ENCODE measurements at regions not wholly inside any gene's neighbourhood (a gene's known extent, or its start where the extent isn't known, plus 50 kb on each side); places are given as distances from the start of the nearest gene placed in this dataset.

DNA sequence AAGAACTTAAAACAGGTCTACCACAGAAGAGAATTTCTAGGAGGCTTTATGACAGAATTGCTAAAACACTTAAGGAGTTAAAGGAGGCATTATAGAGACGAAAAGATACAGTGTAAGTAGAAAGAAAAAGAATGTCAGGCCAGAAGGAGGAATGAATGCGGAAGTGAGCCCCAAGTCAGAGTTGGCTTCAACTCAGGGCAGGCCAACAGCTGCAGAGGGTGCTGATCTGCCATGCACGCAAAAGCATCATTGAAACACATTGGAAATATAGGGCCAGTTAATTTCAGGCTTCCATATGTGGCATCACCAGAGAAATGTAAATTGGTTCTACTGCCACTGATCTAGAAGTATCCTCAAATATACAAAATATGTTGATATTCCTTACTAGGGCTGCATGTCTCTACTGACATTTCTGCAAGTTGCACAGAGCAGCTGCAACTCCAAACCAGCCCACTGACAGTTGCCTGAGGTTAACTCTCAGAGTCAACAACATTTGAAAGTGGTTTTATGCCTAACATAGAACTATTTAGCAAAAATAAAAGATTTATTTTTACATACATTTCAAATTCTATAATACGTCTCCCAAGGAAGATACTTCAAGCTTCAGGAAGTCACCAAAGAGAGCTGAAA, 324.1 kb downstream of the C11orf87 start:
- DNase-seq, result no peak

DNA sequence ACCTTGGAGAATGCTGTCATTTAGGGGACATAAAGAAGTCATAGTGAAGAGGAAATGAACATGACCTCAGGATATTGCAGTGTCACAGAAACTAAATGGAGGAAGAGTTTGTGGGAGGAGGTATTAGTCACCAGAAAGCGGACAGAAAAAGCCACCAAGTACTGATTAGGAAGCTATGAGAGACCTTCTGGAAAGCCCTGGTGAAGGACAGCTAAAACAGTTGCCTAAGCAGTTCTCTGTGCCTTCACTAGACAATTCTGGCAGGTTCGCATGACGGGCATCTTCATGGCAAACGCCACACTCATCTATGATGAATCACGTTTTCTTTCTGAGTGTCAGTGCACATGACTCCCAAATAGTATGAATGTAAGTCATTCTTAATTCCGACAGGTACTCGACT, 325.8 kb downstream of the C11orf87 start:
- no peak for DNase-seq

DNA sequence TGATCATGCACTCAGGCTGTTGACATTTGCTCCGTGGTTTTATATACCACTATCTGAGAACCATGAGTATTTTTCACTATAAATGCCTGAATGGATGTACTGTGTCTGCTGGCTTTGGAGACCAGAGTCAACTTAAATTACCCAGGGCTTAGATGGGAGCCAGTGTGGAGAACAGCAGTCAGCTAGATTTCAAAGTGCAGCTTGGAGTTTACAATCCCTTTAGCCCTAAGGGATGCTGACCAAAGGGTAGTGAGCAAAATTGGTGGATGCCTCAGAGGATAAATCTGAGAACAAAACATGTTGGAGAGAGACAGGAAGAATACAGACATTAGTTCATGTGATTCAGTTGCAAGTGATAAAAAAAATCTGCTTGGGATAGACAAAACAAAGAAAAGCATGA, 327.5 kb downstream of the C11orf87 start:
- DNase-seq, result no peak

DNA sequence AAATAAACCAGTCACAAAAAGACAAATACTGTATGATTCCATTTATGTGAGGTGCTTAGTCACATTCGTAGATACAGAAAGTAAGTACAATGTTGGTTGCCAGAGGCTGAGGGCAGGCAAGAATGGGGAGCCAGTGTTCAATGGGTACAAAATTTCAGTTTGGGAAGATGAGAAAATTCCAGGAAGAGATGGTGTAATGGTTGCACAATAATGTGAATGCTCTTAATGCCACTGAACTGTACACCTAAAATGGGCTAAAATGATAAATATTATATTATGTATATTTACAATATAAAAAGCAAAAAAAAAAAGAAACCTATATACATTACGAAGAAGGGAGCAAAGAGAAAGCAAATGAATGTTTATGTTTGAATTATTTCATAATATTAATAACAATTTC, 329.0 kb downstream of the C11orf87 start:
- DNase-seq, result no peak

DNA sequence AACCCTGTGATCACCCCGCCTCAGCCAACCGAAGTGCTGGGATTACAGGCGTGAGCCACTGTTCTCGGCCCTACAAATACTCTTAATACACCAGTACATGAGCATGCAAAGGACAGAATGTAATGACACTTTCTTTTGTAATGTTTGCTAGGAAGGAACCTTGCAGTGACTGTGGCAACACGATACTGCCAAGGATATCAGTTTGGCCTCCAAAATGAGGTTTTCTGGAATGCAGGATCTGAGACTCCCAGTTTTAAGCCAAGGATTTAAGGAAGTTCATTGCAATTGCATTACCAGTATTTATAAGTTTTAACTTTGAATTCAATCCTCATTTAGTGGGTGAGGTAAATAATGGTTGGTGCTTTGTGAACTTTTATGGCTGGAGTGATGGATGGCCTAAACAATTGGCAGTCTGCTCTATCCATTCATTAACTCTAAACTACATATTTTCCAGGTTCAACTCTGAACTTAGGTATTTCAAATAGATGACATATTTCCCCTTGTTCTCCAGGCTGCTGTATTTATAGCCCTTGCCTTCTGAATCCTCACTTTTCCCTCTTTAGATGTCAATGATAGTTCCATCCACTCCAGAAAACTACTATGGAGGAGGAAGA, 330.3 kb downstream of the C11orf87 start:
- DNase-seq, result no peak

DNA sequence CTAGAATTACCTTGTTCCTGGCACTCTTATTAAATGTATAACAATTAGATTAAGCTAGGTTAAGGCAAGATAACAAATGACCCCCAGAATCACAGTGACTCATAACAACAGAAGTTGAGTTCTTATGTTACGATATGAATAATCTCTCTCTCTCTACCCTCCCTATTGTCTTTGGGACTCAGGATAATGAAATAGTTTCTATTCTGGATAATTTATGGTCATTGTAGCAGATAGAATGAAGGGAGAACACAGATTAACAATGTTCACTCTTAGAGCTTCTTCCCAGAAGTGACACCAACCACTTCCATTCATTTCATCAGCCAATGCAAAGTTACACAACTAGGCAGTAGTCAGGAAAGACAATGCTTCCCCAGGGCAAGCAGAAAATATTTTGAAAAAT, 334.5 kb downstream of the C11orf87 start:
- no peak for DNase-seq

DNA sequence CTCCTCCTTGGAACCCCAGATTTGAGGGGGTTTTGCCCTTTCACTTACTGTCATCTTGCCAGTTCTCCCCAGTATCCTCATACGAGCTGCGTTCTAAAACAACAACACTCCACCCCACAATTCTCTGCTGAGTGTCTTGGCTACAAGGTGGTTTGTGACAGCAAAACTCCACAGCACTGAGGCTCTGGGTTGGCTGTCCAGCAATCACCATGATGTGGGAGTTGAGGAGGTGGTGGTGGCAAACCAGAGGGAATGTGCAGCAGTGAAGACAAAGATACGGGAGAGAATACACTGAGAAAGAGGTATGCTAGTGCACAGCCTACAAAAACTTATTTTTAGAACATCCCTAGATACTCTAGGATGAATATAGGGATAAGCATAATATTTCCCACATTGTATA, 335.0 kb downstream of the C11orf87 start:
- peak in 2 of 56 donors; percentile 6 to 17 for DNase-seq

DNA sequence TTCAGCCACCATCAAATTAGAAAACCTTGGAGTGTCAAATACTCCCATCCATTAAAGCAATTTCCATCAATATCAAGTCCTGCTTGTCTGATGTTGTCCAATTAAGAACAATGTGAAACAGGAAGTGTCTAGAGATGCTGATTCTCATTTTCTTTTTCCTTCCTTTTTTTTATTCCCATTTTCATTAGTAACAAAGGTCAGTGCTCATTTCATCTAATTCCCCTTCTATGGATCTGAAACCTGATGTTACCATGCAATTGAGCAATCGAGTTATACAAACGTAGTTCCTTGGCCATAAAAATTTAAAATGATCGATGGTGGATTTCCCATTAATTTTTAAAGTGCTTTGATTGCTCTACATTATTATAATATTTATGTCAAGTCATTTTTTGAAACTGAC, 330.6 kb upstream of the ZC3H12C start:
- DNase-seq, result no peak

DNA sequence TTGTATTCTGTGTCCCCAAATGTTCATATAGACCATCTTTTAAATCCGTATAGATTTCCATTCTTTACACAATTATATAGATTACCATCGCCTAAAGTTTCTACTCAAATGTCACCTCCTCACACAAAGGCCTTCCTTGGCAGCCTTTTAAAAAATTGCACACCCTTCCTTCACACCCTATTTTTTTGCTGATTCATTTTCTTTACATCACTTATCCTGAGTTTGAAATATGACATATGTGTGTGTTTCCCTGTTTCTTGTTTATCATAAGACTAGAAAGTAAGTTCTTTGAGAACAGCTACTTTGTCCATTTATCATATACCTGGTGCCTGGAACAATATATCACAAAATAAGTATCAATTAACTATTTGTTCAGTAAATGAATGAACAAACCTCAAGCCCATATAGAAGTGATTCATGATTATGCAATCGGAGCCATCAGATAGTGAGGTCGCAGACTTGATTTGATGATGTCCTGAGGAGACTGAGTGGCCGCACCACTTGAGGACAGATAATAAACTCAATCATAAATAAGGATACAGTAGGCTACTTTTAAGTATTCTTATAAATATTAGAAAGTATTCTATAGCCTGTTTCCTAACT, 327.4 kb upstream of the ZC3H12C start:
- no peak for DNase-seq

DNA sequence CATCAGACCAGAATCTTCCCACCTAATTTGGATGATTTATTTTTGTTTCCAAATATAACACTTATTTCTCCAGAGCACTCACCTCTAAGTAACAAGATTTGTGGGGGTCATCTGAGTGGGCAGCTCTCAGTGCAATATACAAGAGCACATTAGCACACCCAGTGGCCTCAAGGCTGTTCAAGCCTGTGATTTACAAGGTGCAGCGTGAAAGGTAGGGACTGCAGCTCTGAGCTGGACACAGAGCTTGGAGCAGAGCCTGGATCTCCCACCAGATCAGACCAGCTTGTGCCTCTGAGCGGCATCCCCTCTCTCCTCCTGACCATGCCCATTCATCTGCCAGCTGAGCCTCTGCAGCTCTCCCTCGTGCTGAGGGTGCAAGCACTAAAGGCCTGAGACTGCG, 323.3 kb upstream of the ZC3H12C start:
- DNase-seq, result no peak

DNA sequence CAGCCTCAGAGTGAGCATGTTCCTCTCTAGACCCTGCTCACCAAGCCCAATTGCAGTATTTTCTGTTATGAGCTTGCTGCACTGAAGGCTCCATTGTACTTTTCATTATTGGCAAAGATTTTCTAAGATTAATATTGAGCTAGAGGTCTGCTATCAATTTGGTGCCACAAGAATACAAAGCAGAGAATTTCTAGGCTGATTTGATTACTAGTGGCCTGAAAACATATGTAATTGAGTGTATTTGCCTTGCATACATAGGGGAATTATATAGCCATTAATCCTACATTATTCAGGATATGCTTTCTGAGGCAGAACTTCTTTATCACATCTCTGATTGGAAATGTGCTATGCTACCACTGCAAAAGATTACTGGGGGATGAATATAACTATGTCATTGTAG, 322.9 kb upstream of the ZC3H12C start:
- DNase-seq, result no peak

DNA sequence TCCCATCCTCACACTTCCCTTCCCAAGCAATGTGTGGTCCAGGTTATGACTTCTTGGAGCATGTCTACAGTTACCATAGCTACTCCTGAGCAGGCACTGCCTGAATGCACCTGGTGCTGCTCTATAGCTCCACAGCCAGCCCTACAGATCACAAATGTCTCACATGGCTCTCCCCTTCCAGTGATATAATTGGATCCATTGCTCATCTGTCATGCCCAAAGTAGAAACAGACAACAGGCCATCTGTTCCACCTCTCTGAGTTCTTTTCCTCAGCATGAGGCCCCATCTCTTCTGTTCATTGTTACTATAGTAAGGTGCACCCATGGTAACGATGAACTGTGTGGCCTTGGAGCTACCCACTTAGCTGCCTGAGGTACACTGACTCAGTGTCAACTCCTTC, 320.3 kb upstream of the ZC3H12C start:
- peak in 12 of 56 donors; percentile 7 to 27 (median 18) for DNase-seq

DNA sequence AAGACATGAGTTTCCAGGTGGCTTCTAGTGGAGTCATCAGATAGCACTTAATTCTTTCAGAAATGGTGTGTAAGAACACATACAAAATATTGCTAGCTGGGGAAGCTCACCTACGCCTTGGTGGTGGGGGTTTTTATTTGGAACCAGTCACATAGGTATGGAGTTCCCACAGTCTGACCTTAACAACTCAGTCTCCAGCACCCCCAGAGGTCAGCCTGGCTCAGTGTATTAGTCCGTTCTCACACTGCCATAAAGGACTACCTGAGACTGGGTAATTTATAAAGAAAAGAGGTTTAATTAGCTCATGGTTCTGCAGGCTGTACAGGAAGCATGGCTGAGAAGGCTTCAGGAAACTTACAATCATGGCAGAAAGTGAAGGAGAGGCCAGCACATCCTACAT, 317.5 kb upstream of the ZC3H12C start:
- no peak for DNase-seq

DNA sequence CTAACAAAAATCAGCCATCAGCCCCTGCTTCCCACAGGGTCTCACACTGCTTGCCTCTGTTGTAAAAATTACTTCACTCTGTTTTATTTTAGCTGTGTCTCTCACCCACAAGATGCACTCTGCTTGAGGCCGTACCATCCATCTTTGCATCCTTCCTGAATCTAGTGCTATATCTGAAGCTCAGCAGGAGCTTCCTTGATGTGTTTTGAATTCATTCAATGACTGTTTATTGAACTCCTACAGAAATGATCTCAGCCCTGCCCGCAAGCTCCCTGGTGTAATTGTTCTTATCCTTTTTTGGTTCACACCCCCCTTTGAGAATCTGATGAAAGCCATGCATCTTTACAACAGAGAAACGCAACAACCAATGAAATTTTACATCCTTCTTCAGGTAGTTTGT, 310.2 kb upstream of the ZC3H12C start:
- no peak for DNase-seq

DNA sequence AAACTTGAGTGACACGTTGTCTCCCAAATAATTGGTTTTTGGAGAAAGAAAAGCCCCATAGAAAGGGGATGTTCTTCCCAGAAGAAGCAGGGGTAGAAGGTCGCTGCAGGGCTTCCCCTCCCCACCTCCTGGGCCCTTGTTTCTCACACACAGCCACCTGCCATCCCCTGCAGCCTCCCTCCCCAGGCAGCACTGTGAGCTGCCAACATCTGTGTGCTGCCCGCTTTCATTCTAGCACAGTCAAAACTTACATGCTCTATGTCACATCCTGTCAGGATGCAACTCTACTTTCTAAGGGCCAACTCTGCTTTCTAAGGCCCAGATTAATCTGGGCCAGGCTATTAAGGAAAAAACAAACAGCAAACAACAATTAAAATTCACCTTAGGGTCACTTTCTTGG, 309.4 kb upstream of the ZC3H12C start:
- no peak for DNase-seq

DNA sequence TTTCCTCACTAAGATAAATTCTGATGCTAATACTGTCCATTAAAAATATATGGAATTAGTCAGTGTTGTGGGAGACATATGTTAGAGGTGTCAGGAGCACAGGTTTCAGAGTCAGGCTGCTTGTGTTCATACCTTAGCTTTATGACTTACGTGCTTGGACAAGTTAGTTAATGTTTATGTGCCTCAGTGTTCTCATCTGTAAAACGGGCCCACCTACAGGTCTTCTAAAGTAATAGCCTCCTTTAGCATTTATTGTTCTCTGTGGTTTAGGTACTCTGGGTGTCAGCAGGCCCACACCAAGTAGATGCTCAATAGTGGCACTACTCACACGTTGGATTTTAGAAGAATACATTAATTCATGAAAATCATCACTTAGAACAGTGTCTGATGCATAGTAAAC, 308.7 kb upstream of the ZC3H12C start:
- DNase-seq, result no peak

DNA sequence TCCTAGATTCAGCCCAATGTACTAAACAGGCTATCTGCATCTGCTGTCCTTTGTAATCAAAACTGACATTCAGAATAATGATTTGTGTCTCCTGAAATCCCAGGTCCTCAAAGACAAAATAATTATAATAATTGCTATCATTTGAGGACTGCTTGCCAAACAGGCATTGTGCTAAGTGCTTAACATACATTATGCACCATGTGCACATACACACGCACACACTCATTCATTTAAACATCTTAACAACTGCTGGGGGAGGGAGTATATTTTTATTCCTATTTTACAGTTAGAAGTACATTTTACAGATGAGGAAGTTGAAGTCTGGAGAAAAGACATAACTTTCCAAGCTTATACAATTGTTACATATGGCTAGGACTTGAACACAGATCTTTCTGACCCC, 308.0 kb upstream of the ZC3H12C start:
- DNase-seq, result no peak

DNA sequence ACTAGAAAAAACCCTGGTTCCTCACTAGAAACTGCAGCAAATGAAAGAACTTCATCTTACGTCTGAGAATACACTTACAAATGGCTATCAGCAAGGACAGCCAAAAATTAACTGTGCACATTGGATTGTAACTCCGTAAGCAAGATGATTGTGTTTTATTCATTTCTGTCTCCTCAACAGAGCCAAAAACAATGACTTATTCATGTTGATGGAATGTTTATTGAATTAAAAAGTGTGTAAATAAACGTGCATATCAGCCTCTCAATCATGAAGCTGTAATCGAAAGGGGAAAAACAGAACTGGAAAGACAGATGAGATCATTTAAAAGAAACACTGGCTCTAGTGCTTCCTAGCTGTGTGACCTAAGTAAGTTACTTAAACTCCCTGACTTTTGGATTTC, 307.5 kb upstream of the ZC3H12C start:
- DNase-seq, result no peak

DNA sequence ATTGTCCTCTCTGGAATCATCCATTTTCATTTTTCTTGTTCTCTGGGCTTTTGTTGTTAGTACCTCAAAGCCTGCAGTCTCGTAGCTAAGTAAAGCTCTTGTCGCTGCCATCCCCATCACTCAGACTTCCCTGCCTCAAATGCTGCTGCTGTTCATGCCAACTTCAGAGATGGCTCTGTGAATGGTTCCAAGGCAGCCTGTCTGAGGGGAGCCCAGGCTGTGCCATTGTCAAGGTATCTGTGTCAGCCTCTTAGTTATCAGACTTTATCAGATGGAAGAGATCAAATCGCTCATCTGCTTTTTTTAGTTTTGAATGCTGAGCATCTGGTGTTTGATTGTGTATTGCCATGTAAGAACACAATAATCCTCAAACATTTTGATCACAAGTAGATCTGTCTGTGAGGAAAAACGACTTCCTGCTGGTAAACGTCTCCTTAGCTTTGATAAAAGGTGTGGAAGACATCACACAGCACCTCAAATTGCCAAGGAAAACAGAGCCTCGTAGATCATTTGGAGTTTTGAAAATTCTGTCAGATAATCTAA, 304.2 kb upstream of the ZC3H12C start:
- DNase-seq, result no peak

DNA sequence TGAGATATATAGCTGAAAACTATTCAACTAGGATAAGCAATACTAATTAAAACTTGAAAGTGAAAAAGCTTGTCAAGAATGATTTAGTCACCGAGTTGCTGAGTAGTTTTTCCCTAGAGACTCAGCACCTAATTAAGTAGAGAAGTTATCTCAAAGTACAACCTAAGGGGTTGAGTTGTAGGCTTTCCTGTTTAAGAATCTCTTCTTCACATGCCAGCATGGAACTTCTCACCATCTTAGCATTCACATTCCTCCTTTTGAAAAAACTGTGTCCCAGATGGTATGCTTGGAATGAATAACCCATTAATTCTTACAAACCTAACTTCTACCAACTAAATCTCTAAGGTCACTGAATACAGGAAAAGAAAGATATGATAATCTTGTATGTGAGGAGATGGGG, 303.3 kb upstream of the ZC3H12C start:
- no peak for DNase-seq

DNA sequence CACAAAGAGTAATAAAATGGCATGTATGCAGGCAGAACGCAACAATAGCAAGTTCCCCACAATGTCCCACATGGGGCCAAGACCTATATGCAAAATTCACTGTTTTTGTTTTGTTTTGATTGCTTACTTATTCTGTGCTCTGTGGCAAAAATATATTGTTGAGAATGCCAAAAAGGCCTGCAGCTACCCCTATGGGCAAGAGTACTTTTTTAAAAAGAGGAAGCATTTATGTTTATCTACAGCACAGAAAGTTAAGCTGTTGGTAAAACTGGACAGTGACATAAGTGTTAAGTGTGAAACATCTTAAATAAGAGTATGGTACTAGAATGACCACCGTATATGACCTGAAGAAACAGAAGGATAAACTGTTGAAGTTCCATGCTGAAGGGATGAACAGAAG, 301.9 kb upstream of the ZC3H12C start:
- no peak for DNase-seq

DNA sequence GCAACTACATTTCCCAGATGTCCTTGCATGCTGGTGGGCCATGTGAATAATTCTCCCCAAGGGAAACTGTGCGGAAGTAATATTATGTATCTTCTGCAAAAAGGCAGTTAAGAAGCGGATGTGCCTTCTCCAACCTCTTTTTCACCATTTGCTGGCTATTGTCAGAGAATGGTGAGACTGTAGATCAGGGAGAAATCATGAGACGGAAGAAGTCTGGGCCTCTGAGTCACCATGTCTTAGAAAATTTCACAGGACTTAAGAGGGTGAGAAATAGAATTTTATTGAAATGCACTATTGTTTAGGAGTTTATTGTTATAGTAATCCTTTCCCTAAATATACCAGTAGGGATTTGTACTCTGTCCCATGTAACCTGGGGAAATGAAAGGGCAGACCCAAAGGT, 298.7 kb upstream of the ZC3H12C start:
- DNase-seq, result no peak

DNA sequence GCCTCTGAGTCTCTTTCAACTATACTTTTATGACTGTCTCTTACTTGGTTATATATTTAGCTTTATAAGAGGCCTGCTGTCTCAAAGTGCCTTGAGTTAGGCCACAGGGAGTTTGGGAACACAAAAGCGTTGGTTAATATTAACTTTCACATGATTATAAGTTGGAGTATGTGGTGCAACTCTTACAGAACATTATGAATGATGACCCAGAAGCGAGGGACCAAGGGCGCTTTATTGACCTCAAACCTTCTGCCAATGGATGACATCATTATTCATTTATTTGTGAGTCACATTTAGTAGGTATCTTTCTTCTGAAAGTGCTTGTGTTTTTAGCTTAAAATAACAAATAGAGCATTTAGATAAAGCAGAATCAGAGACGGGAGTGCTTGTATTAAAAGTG, 298.0 kb upstream of the ZC3H12C start:
- no peak for DNase-seq
